Brain microvascular endothelial cell (primary cell): ENCODE measurements at regions not wholly inside any gene's neighbourhood (a gene's known extent, or its start where the extent isn't known, plus 50 kb on each side); places are given as distances from the start of the nearest gene placed in this dataset.

ENCODE experiments used
- DNase-seq: peaks from one replicate; pipeline ENCODE4 v3.0.0-alpha.2; 2020
- H3K27ac ChIP-seq: fragments of 250-450 bp; sonication (Bioruptor Pico); 2 replicates; pipeline ENCODE4 v1.5.1; 2020; ENCODE audit warnings: mild to moderate bottlenecking, moderate library complexity
- H3K27me3 ChIP-seq: fragments of 250-450 bp; sonication (Bioruptor Pico); replicated peaks from 2 replicates; pipeline ENCODE4 v1.5.1; 2020; ENCODE audit warnings: mild to moderate bottlenecking
- H3K36me3 ChIP-seq: fragments of 250-450 bp; sonication (Bioruptor Pico); replicated peaks from 2 replicates; pipeline ENCODE4 v1.5.1; 2020; ENCODE audit warnings: mild to moderate bottlenecking
- H3K4me3 ChIP-seq: 2 replicates; pipeline ENCODE4 v1.5.1; 2011; ENCODE audit warnings: low read depth, mild to moderate bottlenecking, control low read depth, low read length, moderate library complexity
- in situ Hi-C: cut with HindIII; loops from 2 replicates; pipeline ENCODE4 v1.10.0; 2017; ENCODE audit warnings: low sequenced_read_pairs, low pct_ligation_motif_present
- TF ChIP-seq, protein P1 (sequence below): IDR thresholded peaks from 2 replicates; pipeline ENCODE4 v1.5.1; 2011; ENCODE audit warnings: low read depth, mild to moderate bottlenecking, moderate library complexity, low read length, control low read depth, inconsistent platforms; ENCODE audit errors: missing control alignments

DNA sequence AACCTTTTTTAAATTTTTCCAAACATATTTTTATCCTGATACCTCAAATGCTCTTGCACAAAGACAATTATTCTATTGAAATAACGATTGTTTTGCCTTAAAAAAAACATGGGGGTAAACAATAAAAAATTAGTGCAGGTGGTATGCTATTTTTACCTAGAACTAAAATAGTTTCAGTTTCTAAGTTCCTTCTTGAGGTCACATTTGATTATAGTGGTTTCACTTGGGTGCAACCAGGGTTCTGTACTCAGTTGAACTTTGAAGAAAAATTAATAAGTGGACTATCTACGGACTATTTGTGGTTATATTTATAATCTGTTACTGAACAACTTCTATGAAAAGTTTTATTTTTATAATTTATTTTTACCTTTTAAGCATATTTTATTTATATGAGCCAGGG, 387.1 kb upstream of the IZUMO3 start:
- TF ChIP-seq, protein P1, sequence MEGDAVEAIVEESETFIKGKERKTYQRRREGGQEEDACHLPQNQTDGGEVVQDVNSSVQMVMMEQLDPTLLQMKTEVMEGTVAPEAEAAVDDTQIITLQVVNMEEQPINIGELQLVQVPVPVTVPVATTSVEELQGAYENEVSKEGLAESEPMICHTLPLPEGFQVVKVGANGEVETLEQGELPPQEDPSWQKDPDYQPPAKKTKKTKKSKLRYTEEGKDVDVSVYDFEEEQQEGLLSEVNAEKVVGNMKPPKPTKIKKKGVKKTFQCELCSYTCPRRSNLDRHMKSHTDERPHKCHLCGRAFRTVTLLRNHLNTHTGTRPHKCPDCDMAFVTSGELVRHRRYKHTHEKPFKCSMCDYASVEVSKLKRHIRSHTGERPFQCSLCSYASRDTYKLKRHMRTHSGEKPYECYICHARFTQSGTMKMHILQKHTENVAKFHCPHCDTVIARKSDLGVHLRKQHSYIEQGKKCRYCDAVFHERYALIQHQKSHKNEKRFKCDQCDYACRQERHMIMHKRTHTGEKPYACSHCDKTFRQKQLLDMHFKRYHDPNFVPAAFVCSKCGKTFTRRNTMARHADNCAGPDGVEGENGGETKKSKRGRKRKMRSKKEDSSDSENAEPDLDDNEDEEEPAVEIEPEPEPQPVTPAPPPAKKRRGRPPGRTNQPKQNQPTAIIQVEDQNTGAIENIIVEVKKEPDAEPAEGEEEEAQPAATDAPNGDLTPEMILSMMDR, result no peak
- Histone ChIP-seq H3K36me3 (no peaks in the 10 kb centered on the region), H3K4me3 (no peak overlapping the region), H3K27me3 (no peaks in the 10 kb centered on the region), H3K27ac (no peak overlapping the region)
- in situ Hi-C loops, result no loop called here
- DNase-seq, result no peak

DNA sequence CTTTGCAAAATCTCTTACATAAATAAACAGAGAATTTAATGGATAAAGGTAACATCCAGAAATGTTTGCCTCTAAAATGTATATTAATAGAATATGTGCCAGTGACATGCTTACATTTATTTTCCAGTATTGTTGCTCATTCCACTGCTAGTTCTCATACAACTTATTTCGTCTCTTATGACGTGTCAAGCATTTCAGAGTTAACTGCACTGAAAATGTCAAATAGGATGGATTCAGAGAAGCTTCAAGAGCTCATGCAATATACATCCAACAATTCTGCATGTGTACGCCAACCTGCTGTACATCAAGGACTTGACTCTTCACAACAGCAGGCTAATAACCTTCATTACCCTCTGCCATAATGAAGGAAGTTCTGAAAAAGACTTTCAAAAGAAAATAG, 386.2 kb upstream of the IZUMO3 start:
- Histone ChIP-seq H3K27me3 (no peaks in the 10 kb centered on the region), H3K4me3 (no peak overlapping the region), H3K36me3 (no peaks in the 10 kb centered on the region), H3K27ac (no peak overlapping the region)
- no peak for DNase-seq
- TF ChIP-seq, protein P1, result no peak
- in situ Hi-C loops, result no loop called here

DNA sequence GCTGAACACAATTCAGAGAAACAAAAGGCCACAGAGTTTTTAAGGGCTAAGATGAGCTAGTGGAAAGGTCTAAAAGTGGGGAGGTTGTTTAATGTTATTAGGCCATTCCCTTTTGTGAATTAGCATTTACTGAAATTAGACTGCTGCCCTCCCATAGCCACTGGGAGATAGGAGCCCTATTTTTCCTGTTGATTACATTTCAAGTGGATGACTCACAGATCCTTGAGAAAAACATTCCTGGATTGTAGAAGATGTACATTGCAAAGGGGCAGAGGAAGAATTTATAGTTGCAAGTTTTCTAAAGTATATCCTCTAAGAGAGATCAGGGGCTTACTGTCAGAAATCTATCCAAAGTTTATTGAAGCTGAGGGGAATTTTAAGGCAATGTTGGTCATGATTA, 367.1 kb upstream of the IZUMO3 start:
- in situ Hi-C loops, result no loop called here
- no peak for DNase-seq
- Histone ChIP-seq H3K4me3 (no peak overlapping the region), H3K27me3 (no peaks in the 10 kb centered on the region), H3K27ac (no peak overlapping the region), H3K36me3 (no peaks in the 10 kb centered on the region)
- TF ChIP-seq, protein P1, result no peak

DNA sequence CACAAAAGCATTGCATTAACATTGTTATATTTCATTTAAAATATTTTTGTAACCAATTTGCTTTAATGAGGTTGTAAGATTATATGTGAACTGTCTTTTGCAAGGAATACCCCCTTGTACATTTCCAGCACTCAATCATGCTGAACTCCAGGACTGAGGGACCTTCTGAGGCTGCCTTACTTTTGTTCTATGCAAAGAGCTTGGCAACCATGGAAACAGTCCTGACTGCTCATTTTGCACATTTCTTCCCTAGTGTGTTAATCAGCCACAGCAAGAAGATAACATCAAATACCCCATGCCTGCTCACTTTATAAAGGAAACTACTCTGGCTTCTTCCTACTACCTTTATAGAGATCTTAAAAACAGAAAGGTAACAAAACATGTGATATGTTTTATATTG, 355.6 kb upstream of the IZUMO3 start:
- Histone ChIP-seq H3K27me3 (no peaks in the 10 kb centered on the region), H3K4me3 (no peak overlapping the region), H3K36me3 (no peaks in the 10 kb centered on the region), H3K27ac (no peak overlapping the region)
- no peak for DNase-seq
- in situ Hi-C loops, result no loop called here
- TF ChIP-seq, protein P1, result no peak

DNA sequence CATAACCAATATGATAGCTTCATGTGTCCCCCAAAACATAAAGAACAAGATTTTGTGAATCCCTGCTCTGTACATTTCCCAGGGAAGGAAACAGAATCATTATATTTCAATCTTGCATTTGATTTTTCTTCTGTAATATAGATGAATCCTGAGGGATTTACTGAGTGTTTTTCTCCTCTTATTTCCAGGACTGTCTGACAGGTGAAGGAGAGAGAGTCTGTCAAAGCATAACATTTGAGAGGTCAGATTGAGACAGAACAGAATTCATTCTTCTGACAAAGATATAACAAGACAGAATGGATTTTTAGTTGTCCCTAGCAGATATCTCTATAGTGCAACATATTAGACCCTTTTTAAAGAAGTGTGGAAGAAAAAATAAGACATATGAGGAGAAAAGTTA, 354.5 kb upstream of the IZUMO3 start:
- no peak for DNase-seq
- H3K27ac ChIP-seq, result no peak overlapping the region
- no peaks in the 10 kb centered on the region for H3K27me3 ChIP-seq
- TF ChIP-seq, protein P1, result no peak
- no peak overlapping the region for H3K4me3 ChIP-seq
- no peaks in the 10 kb centered on the region for H3K36me3 ChIP-seq
- in situ Hi-C loops, result no loop called here

DNA sequence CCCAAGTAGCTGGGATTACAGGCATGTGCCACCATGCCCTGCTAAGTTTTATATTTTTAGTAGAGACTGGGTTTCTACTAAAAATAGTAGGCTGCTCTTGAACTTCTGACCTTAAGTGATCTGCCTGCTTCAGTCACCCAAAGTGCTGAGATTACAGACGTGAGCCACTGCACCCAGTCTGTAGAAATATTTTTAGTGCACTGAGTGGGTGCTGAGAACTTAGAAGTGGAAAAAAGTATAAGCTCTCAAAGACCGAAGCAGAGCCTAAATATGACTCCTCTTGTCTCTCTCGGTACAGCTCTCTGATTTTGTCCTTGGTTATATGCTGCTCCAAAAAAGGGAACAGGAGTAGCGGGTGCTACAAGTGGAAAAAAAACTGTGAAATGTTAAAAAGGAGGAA, 353.8 kb upstream of the IZUMO3 start:
- Histone ChIP-seq H3K27ac (no peak overlapping the region), H3K27me3 (no peaks in the 10 kb centered on the region), H3K4me3 (no peak overlapping the region), H3K36me3 (no peaks in the 10 kb centered on the region)
- in situ Hi-C loops, result no loop called here
- TF ChIP-seq, protein P1, result no peak
- no peak for DNase-seq
